Colon (tissue), 2 donors: ENCODE measurements at regions not wholly inside any gene's neighbourhood (a gene's known extent, or its start where the extent isn't known, plus 50 kb on each side); places are given as distances from the start of the nearest gene placed in this dataset.

Source experiments
- FAIRE-seq: peaks from 2 replicates; lab custom pipeline; 2012; peaks lifted over from hg19 to GRCh38; lab: Jason Lieb, UNC
- donor health status: control.
- donor health status: control.

GRCh38 chr9:107713470-107713869, 223.9 kb upstream of the KLF4 start:
- FAIRE-seq = no peak

- no peak for FAIRE-seq
These were observed 222.8 kb upstream of the KLF4 start for GRCh38 chr9:107712390-107712789.

GRCh38 chr9:107711542-107711941, 222.0 kb upstream of the KLF4 start:
- no peak for FAIRE-seq

GRCh38 chr9:107710953-107711352, 221.4 kb upstream of the KLF4 start:
- no peak for FAIRE-seq

- FAIRE-seq = no peak
These were observed 221.0 kb upstream of the KLF4 start for GRCh38 chr9:107710546-107710945.

- FAIRE-seq = no peak
These were observed 219.2 kb upstream of the KLF4 start for GRCh38 chr9:107708791-107709190.

- FAIRE-seq = no peak
These were observed 218.4 kb upstream of the KLF4 start for GRCh38 chr9:107707915-107708441.

- FAIRE-seq = no peak
These were observed 217.9 kb upstream of the KLF4 start for GRCh38 chr9:107707428-107707837.

GRCh38 chr9:107706701-107707427, 217.3 kb upstream of the KLF4 start:
- FAIRE-seq = no peak

GRCh38 chr9:107705521-107705920, 216.0 kb upstream of the KLF4 start:
- FAIRE-seq = no peak

- FAIRE-seq = no peak
These were observed 215.2 kb upstream of the KLF4 start for GRCh38 chr9:107704774-107705173.

GRCh38 chr9:107703651-107704050, 214.1 kb upstream of the KLF4 start:
- no peak for FAIRE-seq

- no peak for FAIRE-seq
These were observed 211.3 kb upstream of the KLF4 start for GRCh38 chr9:107700847-107701246.

GRCh38 chr9:107699231-107699630, 209.7 kb upstream of the KLF4 start:
- no peak for FAIRE-seq

- no peak for FAIRE-seq
These were observed 209.2 kb upstream of the KLF4 start for GRCh38 chr9:107698779-107699178.

- FAIRE-seq = no peak
These were observed 206.7 kb upstream of the KLF4 start for GRCh38 chr9:107696302-107696701.

- FAIRE-seq = no peak
These were observed 204.8 kb upstream of the KLF4 start for GRCh38 chr9:107694390-107694789.

- no peak for FAIRE-seq
These were observed 204.2 kb upstream of the KLF4 start for GRCh38 chr9:107693625-107694326.

- no peak for FAIRE-seq
These were observed 202.1 kb upstream of the KLF4 start for GRCh38 chr9:107691664-107692063.

GRCh38 chr9:107690021-107690420, 200.5 kb upstream of the KLF4 start:
- FAIRE-seq = no peak

GRCh38 chr9:107688728-107689127, 199.2 kb upstream of the KLF4 start:
- FAIRE-seq = no peak

GRCh38 chr9:107685901-107686300, 196.3 kb upstream of the KLF4 start:
- FAIRE-seq = no peak

- FAIRE-seq = no peak
These were observed 195.8 kb upstream of the KLF4 start for GRCh38 chr9:107685376-107685775.

GRCh38 chr9:107684224-107684623, 194.7 kb upstream of the KLF4 start:
- no peak for FAIRE-seq
